RWPE2 (cell line): ENCODE measurements at regions not wholly inside any gene's neighbourhood (a gene's known extent, or its start where the extent isn't known, plus 50 kb on each side); places are given as distances from the start of the nearest gene placed in this dataset.

Experiments
- ATAC-seq: fragments of 200-7000 bp; cut with Tn5 transposase; 3 replicates; pipeline ENCODE4 v1.9.1; 2021; ENCODE audit warnings: low read depth
- DNase-seq: peaks from one replicate; pipeline ENCODE4 v3.0.0-alpha.2; 2020; ENCODE audit warnings: low spot score
- H3K27ac ChIP-seq: fragments of 450-650 bp; 2 replicates; pipeline ENCODE4 v1.5.1; 2017; ENCODE audit warnings: mild to moderate bottlenecking; ENCODE audit not compliant: poor library complexity, severe bottlenecking
- H3K27me3 ChIP-seq: fragments of 250-450 bp; sonication (Bioruptor Pico); 2 replicates; pipeline ENCODE4 v1.5.1; 2021; ENCODE audit warnings: mild to moderate bottlenecking, moderate library complexity; ENCODE audit not compliant: insufficient read depth, poor library complexity, severe bottlenecking
- H3K36me3 ChIP-seq: fragments of 250-450 bp; sonication (Bioruptor Pico); 2 replicates; pipeline ENCODE4 v1.5.1; 2020; ENCODE audit warnings: low read depth, mild to moderate bottlenecking, moderate library complexity
- H3K4me1 ChIP-seq: fragments of 250-450 bp; sonication (Bioruptor Pico); 2 replicates; pipeline ENCODE4 v1.5.1; 2021; ENCODE audit warnings: mild to moderate bottlenecking, moderate library complexity; ENCODE audit not compliant: insufficient read depth, poor library complexity, severe bottlenecking
- H3K4me3 ChIP-seq: fragments of 250-450 bp; sonication (Bioruptor Pico); 2 replicates; pipeline ENCODE4 v1.5.1; 2021; ENCODE audit warnings: mild to moderate bottlenecking, moderate library complexity; ENCODE audit not compliant: severe bottlenecking
- H3K9me3 ChIP-seq: fragments of 250-450 bp; sonication (Bioruptor Pico); 2 replicates; pipeline ENCODE4 v1.5.1; 2021; ENCODE audit warnings: mild to moderate bottlenecking, moderate library complexity; ENCODE audit not compliant: severe bottlenecking
- CTCF ChIP-seq: fragments of 450-650 bp; IDR thresholded peaks from one replicate; pipeline ENCODE4 v1.5.1; 2017; ENCODE audit warnings: mild to moderate bottlenecking, moderate library complexity; ENCODE audit not compliant: poor library complexity, severe bottlenecking

GRCh38 chr6:103895136-103895535 lies 964.6 kb downstream of the HACE1 start:
- Histone ChIP-seq H3K27me3 (peaks cover 2% of the 10 kb centered on the region), H3K27ac (no peak overlapping the region), H3K36me3 (no peaks in the 10 kb centered on the region), H3K4me3 (no peak overlapping the region), H3K4me1 (no peaks in the 10 kb centered on the region), H3K9me3 (no peaks in the 10 kb centered on the region)
- DNase-seq = no peak
- TF ChIP-seq CTCF = no peak
- ATAC-seq = no peak

GRCh38 chr6:103893141-103893581 lies 966.6 kb downstream of the HACE1 start:
- H3K4me3 ChIP-seq = no peak overlapping the region
- no peaks in the 10 kb centered on the region for H3K27me3 ChIP-seq
- DNase-seq = no peak

DNA sequence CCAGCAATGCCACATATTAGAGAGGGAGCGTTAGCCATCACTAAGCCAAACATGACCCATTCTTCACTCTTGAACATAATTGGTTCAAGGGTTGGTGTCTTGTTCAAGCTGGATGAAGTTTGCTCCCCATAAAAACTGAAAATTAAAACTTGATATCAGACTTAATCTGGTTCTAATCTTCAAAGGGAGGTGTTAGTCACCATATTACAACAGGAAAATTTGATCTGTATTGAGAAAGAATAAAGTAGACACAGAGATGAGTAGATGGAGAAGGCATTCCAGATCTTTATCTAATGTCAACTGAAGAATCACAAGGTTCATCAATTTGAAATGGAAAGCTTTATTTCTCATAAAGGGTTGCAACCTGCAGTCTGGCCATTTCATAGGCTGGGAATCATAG lies 972.8 kb downstream of the HACE1 start:
- ATAC-seq (no peak), DNase-seq (no peak)
- Histone ChIP-seq H3K4me1 (no peaks in the 10 kb centered on the region), H3K27ac (no peak overlapping the region), H3K9me3 (no peaks in the 10 kb centered on the region), H3K36me3 (no peaks in the 10 kb centered on the region), H3K27me3 (no peaks in the 10 kb centered on the region), H3K4me3 (no peak overlapping the region)
- TF ChIP-seq CTCF = no peak

More at GRCh38 chr6:103893141-103893581, 966.6 kb downstream of the HACE1 start:
- H3K27ac ChIP-seq = no peak overlapping the region
- no peak for TF ChIP-seq CTCF
- ATAC-seq = peak; percentile 46; the same call in 1 of the 3 replicates
- H3K9me3 ChIP-seq = no peaks in the 10 kb centered on the region
- no peaks in the 10 kb centered on the region for H3K4me1 ChIP-seq
- no peaks in the 10 kb centered on the region for H3K36me3 ChIP-seq

- ATAC-seq (no peak), DNase-seq (no peak)
- H3K4me3 ChIP-seq = no peak overlapping the region
- no peaks in the 10 kb centered on the region for H3K27me3 ChIP-seq
- no peaks in the 10 kb centered on the region for H3K4me1 ChIP-seq
- H3K27ac ChIP-seq = no peak overlapping the region
- no peaks in the 10 kb centered on the region for H3K9me3 ChIP-seq
- H3K36me3 ChIP-seq = no peaks in the 10 kb centered on the region
- TF ChIP-seq CTCF = no peak
Observed at GRCh38 chr6:103885446-103885845, 974.3 kb downstream of the HACE1 start.

DNA sequence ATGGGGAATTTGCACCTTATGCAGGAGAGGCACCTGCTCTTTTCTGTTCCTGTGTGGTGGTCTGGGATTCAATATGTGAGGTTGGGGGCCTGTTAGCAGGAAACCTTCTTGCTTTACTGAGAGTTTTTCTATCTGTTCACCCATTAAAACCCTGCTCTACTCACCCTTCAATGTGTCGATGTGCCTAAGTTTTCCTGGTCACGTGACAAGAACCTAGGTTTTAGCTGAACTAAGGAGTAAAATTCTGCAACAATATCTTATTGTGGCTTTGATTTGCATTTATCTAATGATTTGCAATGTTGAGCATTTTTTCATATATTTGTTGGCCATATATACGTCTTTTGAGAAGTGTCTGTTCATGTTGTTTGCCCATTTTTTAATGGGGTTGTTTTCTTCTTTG lies 979.9 kb downstream of the HACE1 start:
- no peaks in the 10 kb centered on the region for H3K36me3 ChIP-seq
- no peaks in the 10 kb centered on the region for H3K9me3 ChIP-seq
- no peak overlapping the region for H3K4me3 ChIP-seq
- no peak for TF ChIP-seq CTCF
- H3K27me3 ChIP-seq = no peaks in the 10 kb centered on the region
- H3K27ac ChIP-seq = no peak overlapping the region
- no peak for ATAC-seq
- no peaks in the 10 kb centered on the region for H3K4me1 ChIP-seq
- no peak for DNase-seq
